ENCODE measurements at regions not wholly inside any gene's neighbourhood (a gene's known extent, or its start where the extent isn't known, plus 50 kb on each side); places are given as distances from the start of the nearest gene placed in this dataset.
A peak's percentile ranks its signal among the peaks of the same experiment; 100 is the strongest.
"Not testable (repeated sequence)": the region's sequence is repeated elsewhere in the genome, so short reads cannot be mapped to it uniquely, and the experiment has no call there.

DNA sequence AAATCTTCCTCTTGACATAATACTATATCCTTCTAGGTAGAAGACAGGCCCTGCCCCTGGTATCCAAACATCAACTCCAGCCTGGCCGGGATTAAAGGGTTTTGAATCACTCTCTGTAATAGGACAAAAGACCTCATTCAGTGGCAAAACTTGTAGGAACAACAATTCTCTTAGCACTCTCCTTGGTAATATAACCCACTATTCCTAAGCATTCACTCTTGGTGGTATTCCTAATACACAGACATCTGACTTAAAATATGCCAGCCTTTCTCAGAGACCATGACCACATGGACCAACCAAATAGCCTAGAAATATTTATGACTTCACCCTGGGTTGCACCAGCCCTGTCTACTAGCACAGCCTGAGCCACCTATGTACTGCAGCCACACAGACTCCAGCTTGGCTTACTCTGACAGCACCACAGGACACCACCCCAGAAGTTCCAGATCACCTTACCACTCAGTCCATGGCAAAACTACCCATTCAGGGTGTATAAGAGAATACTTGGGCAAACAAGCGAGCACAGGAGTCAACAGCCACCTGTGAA lies 244.9 kb upstream of the NEBL start:
- DNase-seq (ENCODE audit: low spot score) = no peak

DNA sequence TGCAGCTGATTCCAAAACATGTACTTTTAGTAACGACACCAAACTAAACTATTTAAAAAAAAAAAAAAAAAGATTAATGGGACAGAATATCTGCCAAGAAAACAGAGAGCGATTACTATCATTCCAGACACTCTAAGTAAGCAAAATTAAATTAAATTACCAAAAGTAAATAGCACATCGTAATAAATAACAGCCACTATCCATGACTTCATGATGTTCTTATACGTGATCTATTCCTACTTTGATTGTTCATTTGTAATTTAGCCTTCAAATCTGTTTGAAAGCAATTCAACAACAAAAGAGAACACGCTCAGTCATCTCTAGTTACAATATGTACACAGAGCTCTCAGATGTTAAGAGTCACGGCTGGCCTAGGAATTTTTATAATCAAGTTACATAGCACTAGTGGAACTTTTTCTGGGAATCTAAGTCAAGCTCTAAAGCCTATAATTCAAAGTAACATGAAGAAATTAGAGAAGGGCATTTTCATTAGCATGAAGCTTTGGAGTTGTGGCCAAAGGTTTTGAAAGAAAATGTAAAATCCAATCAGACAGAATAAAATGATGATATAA lies 241.7 kb upstream of the NEBL start:
- no peak for DNase-seq (ENCODE audit: low spot score)

DNA sequence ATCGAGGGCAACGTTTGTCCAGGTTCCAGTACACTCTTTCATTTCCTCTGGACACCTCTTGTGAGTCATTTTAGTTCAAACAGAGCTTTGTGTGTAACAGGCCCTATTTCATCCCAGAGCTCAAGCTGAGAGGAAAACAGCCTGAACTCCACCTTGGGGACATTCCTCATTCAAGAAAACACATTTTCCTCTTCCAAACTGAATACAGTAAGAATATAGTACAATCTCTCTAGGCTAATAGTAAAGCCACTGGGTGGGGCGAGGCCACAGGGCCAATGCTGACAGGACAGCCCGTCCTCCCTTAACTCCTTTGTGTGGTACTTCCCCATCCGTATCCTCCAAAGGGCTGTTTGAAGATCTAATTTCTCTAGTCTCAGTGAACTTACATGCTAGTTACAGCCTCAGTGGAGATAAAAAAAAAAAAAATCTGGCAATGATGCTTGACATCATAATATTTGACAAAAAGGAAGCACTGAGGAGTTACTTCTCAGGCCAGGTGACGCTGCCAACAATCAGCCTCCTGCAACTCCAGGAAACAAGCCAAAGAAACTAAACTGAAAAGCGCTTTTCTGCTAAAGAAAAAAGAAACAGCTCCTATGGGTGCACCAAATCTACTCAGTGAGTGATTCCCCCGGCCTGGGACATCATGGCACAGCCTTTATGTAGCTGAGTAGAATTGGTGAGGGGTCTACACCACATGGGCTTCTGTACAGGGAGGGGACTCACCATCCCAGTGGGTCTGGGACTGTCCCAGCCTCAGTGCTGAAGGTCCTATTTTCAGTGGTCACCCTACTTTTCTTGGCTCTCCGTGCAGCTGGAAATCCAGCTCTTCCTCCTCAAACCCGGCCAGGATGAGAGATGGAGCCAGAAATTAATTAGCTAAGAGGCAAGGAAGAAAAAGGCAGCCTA lies 238.2 kb upstream of the NEBL start:
- peak; percentile 73 for DNase-seq (ENCODE audit: low spot score)

DNA sequence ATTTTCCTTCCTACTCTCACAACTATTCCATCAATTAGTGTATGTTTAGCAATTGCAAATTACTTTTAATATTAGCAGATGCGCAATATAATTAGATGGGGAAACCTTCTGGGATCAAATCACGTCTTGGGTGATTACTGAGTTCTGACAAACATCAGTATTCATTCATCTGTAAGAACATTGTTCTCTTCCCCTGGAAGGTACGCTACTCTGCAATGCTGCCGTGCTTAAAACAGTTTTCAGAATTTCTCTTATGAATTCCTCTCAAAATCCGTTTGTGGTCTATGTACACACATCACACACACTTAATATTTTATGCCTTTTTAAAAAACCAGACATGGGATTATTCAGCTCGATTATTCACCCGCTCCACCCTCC lies 237.5 kb upstream of the NEBL start:
- DNase-seq (ENCODE audit: low spot score) = no peak

DNA sequence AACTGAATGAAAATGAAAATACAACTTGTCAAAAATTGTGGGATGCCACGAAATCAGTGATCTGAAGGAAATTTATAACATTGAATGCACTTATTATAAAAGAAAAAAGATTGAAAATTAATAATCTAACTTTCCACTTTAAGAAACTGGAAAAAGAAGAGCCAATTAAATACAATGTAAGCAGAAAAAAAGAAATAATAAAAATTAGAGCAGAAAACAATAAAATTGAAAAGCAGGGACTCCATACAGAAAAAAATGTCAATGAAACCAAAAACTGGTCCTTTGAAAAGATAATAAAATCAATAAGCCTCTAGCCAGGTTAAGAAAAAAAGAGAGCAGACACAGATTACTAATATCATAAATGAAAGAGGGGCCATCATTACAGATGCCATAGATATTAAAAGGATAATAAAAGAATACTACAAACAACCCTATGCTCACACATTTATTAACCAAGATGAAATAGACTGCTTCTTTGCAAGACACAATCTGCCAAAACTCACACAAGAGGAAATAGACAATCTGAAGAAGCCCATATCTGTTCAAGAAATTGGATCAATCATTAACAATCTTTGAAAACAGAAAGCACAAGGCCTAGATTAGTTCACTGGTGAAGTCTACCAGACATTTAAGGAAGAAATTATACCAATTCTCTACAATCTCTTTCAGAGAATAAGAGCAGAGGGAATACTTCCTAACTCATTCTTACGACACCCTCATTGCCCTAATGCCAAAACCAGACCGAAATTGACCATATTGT lies 233.8 kb upstream of the NEBL start:
- peak; percentile 28 for DNase-seq (ENCODE audit: low spot score)

DNA sequence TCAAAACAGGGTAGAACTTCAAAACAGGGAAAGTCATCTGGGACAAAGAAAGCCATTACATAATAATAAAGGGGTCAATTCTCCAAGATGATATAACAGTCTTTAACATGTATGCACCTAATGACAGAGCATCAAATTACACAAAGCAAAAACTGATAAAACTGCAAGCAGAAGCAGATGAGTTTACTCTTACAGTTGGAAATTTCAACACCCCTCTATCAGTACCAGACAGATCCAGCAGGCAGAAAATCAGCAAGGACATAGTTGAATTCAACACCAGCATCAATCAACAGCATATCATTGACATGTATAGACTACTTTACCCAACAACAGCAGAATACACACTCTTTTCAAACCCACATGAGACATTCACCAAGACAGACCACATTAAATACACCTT lies 233.0 kb upstream of the NEBL start:
- no peak for DNase-seq (ENCODE audit: low spot score)

DNA sequence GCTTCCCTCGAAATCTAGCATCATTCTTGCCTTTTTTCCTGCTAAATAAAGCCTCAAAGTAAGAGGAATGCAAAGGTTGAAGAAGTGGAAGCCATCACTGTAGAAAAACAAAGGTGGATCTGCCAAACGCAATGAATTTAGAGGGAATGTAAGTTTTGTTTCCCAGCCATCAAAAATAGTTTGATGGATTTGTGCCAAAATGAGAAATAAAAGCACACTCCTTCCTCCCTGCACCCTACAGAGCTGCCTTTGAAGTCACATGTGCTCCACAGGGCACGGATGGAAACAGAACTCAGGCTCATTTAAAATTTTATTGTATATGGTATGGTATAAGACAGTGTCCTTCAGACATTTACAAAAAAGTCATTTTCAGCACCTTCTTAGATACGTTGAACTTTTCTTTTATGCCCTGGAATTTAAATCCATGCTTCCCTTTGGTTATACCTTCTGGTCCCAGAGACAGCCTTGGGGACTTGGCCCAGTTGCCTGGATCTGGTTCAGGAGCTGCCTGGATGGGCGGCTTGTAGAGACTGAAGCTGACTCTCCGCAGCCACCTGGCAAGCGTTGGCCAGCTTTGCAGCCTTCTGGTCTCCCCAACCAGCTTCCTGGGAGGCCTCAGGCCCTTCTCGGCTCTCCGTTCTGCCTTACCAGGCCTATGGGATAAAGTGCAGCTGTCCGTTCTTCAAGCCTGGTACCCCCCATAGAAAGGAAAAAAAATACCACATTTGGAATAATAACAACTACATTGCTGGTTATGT lies 228.5 kb upstream of the NEBL start:
- DNase-seq (ENCODE audit: low spot score) = no peak

DNA sequence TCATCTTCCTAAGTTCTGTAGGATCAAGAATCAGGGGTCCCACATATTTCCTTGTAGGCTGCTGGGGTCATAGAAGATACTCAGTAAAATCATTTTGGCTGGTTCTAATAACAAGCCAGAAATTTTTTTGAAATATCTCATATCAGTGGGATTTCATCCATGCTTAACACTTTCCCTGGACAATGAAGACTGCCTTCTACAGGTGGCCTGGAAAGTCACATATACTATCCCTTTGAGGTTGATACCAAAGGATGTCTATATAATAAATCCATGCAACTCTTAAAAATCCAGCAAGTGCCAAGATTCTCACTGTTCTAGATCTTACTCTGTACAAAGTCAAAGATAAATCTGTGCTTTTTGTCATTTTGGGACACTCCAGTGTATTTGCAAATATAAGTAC lies 225.8 kb upstream of the NEBL start:
- no peak for DNase-seq (ENCODE audit: low spot score)

DNA sequence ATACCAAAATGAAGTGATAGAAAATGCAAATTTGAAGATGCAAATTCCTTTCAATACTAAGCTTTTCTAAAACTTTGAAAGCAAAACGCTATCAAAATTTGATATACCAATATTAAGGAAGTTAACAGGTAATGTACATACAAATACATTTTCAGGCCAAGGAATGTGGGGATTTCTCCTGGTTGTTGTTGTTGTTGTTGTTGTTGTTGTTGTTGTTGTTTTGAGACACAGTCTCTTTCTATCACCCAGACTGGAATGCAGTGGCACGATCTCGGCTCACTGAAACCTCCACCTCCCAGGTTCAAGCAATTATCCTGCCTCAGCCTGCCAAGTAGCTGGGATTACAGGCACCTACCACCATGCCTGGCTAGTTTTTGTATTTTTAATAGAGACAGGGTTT lies 224.7 kb upstream of the NEBL start:
- DNase-seq (ENCODE audit: low spot score) = not testable (repeated sequence)

DNA sequence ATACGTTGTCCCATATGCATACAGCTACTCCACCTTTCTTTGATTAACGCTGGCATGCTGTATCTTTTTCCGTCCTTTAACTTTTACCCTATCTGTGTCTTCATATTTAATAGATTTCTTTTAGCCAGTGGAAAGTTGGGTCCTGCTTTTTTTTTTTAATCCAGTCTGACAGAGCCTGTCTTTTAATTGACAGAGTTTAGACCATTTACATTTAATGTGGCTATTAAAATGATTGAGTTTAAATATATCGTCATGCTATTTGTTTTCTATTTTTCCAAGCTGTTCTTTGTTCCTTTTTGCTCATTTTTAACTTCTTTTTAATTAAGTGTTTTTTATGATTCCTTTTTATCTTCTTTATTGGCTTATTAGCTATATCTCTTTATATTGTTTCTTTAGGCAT lies 217.6 kb upstream of the NEBL start:
- no peak for DNase-seq (ENCODE audit: low spot score)

DNA sequence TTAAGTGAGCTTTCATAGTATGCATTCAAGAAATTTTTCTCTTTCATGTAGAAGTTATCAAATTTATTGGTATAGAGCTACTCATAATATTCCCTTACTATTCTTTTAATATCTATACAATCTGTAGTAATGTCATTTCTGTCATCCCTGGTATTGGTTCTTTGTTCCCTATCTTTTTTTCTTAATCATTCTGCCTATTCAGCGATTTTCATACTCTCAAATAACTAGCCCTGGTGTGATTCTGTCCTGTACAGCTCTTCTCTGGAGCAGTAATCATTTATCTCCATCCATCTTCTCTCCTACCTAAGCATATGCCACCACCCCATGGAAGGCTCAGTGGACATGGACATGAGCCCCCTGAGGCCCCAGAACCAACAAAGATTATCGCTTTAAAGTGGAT lies 213.2 kb upstream of the NEBL start:
- DNase-seq (ENCODE audit: low spot score) = no peak

DNA sequence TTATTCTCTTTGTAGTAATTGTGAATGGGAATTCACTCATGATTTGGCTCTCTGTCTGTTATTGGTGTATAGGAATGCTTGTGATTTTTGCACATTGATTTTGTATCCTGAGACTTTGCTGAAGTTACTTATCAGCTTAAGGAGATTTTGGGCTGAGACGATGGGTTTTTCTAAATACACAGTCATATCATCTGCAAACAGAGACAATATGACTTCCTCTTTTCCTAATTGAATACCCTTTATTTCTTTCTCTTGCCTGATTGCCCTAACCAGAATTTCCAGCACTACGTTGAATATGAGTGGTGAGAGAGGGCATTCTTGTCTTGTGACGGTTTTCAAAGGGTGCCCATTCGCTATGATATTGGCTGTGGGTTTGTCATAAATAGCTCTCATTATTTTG lies 209.8 kb upstream of the NEBL start:
- DNase-seq (ENCODE audit: low spot score) = not testable (repeated sequence)

DNA sequence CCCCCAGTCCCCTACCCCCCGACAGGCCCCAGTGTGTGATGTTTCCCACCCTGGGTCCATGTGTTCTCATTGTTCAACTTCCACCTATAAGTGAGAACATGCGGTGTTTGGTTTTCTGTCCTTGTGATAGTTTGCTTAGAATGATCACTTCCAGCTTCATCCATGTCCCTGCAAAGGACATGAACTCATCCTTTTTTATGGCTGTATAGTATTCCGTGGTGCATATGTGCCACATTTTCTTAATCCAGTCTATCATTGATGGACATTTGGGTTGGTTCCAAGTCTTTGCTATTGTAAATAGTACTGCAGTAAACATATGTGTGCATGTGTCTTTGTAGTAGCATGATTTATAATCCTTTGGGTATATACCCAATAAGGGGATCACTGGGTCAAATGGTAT lies 208.2 kb upstream of the NEBL start:
- DNase-seq (ENCODE audit: low spot score) = not testable (repeated sequence)

DNA sequence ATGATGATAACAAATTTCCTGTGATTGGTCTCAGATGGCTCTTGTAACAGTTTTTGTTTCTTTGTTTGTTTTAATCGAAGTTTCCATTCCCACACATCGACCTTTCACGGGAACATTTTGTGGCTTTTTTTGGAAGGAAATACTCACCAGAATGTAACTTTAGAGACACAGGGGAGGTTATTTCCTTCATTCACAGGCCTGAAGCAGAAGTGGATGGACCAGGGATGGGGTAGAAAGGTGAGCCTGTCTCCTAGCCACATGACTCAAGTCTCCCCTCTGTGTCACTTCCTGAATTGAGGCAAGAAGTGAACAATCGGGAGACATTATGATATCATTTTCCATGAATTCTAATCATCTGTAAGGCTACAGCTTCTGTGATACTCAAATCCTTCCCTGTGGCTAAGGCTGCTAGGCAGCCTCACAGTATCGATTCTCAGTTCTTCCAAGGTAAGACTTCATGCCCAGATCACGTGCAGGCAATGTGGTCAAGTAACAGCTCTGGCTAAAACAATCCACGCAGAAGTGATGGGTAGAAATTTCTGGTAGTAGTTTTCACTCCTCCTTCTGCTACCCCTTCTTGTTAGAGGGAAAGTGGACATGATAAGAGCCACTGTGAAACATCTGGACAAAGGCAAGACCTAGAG lies 203.9 kb upstream of the NEBL start:
- peak; percentile 65 for DNase-seq (ENCODE audit: low spot score)

DNA sequence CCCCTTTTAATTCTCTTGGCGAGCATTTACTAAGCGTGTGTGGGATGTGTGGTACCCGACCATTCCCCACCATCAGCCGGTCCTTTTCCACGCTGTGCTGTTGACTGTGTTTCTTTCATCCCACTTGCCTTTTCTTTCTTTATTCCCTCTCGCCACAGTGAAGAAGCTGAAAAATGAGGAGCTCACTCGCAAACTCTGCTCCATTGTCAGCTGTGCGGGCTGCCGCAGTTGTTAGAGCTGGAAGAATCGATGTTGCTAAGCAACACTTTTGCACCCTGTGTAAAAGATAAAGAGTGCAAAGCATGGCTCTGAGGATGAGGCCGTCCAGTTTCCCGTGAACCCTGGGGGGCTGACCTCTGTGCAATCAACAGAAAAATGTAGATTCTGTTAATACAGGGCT lies 203.1 kb upstream of the NEBL start:
- no peak for DNase-seq (ENCODE audit: low spot score)

DNA sequence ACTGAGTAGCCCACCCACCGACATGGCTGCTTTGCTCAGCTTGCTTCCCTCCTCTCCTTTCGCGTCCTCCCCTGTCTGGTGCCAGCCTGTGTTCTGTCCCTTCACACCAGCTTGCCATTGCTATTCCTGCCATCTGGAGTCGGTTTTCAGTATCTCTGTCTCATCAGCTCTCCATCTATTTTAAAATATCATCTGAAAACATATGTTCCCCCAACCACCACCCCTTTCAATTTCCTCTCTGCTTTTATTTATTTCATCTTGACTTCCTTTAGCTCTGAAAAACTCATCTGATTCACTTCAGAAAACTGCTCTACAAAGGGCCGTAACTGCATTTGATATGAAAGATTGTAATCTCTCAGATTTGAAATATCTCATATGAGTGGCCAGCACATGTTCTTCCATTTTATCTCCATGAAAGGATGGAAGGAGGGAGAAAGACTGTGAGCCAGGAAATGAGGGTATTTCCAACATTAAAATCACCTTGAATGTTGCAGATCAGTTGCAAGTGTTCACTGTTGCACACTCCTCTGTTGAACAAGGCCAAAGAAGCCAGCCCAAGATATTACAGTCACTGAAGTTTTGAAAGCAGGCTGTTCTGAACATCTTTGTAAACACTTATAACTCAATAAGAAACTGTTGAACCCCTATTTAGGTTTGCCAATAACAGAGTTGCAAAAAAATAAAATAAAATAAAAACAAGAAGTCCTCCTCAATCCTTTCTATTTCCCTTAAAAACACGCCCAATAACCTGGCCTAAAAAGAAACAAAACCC lies 202.4 kb upstream of the NEBL start:
- no peak for DNase-seq (ENCODE audit: low spot score)

DNA sequence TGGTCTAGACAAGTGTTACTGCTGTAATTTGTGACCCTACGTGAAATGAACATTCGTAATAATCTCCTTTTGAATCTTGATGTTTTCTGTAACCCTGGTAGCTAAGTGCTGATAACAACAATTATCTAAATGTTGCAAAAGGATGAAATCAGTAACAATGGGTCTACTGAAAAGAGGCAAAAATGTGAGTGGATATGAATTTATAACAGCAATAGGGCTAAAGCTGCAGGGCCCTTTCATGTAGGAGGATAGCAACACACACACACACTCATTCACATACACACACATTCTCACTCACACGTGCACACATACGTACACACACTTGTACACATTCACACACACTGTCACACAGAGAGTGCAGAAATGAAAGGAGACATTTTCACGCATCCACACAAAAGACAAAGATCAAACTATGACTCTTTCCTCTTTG lies 200.8 kb upstream of the NEBL start:
- DNase-seq (ENCODE audit: low spot score) = no peak

DNA sequence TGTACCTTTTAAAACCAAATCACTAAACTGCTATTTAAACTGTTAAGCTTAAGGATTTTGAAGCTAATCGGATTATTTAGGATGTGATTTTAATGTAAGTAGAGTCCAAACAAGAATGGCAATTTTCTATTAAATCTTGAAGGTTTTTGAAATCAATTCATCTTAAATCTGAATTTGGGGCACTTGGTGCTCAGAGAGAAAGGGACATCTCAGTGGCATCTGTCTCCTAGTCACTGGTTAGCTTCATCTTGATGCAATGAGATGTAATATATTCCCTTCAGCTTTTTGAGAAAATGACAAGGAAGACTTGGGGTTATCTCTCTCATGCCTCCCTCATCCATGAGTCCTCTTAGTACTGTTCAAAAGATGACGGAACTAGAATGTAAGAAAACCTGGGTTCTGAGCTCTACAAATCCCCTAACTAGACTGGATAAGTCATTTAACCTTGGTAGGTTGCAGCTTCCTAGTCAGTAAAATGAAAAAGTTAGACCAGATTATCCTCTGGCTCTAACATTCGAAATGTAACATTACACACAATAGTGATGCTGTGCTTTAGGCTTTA lies 198.5 kb upstream of the NEBL start:
- DNase-seq (ENCODE audit: low spot score) = no peak

DNA sequence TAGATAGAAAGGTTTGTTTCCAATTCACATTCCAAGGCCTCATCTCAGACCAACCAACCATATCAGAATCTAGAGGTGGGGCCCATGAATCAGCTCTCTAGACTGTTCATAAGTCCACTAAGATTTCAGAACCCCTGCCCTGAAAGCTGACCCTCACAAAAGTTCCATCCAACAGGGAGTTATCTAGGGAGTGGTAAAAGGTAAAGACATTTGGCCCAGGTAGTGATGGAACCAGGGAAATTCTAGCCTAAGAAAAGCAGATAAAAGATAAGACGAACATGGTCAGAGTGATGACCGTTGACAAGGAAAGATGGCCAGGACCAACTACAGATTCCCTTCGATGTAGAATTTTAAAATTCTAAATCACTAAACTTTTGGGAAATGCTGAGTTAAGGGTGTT lies 198.0 kb upstream of the NEBL start:
- DNase-seq (ENCODE audit: low spot score) = no peak

All from kidney tubule cell (primary cell).